ENCODE measurements at regions not wholly inside any gene's neighbourhood (a gene's known extent, or its start where the extent isn't known, plus 50 kb on each side); places are given as distances from the start of the nearest gene placed in this dataset.

DNA sequence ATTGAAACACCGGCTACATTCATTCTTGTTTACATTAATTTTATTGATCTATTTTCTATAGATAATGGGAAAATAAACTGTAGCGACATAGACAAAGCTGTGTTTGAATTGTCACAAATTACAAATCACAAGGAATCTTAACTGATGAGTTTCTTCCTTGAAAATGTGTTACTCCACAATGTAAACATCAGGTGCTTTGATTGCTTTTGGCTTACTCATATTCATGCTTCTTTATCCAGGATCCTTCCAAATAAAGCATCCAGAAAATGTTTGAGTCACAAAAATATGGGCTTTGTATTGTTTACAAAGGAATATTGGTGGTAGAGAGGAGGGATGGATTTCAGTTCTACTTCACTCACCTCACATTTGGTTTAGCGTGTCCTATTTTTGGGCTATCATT, 64.0 kb downstream of the BMP2 start:
- DNase-seq (ENCODE audit: low read depth, low spot score), result no peak

DNA sequence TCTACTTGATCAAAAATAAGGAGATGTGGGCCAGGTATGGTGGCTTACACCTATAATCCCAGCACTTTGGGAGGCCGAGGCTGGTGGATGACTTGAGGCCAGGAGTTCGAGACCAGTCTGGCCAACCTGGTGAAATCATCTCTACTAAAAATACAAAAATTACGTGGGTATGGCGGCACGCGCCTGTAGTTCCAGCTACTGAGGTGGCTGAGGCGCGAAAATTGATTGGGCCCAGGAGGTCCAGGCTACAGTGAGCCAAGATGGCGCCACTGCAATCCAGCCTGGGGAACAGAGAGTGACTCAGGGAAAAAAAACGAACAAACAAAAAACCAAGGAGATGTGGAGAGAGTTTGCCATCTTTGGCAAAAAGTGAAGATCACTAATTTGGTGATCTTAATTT, 65.3 kb downstream of the BMP2 start:
- no peak for DNase-seq (ENCODE audit: low read depth, low spot score)

GRCh38 chr20:6835609-6836008, 68.1 kb downstream of the BMP2 start:
- no peak for DNase-seq (ENCODE audit: low read depth, low spot score)

- DNase-seq (ENCODE audit: low read depth, low spot score), result no peak
These were observed 69.4 kb downstream of the BMP2 start for GRCh38 chr20:6836821-6837374.

- no peak for DNase-seq (ENCODE audit: low read depth, low spot score)
These were observed 70.2 kb downstream of the BMP2 start for GRCh38 chr20:6837730-6838129.

- DNase-seq (ENCODE audit: low read depth, low spot score), result no peak
These were observed 70.8 kb downstream of the BMP2 start for GRCh38 chr20:6838181-6838826.

DNA sequence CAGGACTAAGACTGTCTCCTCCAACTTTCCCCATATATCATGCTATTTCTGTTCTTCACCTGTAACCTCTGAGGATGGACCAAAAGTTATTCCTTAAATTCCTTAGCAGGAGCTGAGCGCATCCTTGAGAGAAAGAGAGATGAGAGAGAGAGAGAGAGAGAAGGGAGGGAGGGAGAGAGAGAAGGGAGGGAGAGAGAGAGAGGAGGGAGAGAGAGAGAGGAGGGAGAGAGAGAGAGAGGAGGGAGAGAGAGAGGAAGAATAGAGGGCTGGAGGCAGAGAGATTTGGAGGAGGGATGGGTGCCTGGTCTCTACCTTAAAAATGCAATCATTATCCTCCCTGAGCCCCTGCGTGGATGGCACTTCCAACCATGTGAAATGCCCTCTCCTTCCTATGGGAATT, 73.6 kb downstream of the BMP2 start:
- DNase-seq (ENCODE audit: low read depth, low spot score), result no peak

GRCh38 chr20:6845141-6845540, 77.7 kb downstream of the BMP2 start:
- no peak for DNase-seq (ENCODE audit: low read depth, low spot score)

DNA sequence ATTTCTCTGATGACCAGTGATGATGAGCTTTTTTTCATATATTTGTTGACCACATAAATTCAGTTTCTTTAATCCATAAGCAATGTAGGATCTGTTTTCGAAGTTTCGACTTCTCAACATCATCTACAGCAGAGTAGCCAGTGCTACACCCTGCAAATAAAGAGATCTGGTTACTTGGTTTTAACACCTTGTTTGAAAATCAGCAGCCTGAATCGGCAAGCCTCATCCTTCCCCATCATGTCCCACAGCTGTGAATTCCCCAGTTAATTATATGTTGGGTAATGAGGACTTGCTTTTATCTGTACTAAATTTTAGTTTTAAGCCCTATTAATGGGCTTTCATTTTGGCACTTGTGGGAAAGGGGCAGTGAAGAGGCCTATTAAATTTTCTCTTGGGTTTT, 80.6 kb downstream of the BMP2 start:
- no peak for DNase-seq (ENCODE audit: low read depth, low spot score)

DNA sequence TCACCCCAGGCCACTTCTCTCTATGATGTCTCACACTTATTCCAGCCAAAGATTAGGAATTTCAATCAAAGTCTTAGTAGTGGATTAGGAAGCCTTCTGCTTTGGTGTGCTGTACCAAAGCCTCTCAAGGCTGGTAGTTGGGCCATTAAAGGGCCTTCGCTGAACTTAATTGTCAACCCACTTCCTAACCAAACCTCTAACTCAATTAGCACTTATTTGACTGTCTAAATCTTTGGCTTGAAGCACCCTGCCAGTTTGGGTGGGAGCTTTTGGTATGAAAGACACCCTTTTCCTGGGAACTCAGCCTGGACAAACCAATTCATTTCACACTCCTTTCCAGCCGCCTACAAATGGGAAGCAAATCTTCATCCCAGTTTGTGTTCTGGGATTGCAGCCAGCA, 81.5 kb downstream of the BMP2 start:
- DNase-seq (ENCODE audit: low read depth, low spot score), result no peak

GRCh38 chr20:6851136-6851535, 83.7 kb downstream of the BMP2 start:
- no peak for DNase-seq (ENCODE audit: low read depth, low spot score)

DNA sequence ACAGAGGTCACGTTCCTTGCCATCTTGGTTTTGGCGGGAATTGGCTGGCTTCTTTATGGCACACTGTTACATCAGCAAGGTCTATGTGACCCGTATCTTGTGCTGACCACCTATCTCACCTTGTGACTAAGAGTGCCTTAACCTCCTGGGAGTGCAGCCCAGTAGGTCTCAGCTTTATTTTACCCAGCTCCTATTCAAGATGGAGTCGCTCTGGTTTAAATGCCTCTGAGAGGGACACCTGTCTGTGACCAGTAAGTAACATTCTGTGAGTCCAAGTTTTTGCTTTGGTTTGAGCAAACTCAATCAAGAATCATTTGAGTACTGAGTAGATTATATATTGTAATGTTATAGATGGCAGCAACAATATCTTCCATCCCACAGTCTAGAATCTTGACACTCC, 85.0 kb downstream of the BMP2 start:
- no peak for DNase-seq (ENCODE audit: low read depth, low spot score)

GRCh38 chr20:6855104-6855503, 87.6 kb downstream of the BMP2 start:
- DNase-seq (ENCODE audit: low read depth, low spot score), result no peak

DNA sequence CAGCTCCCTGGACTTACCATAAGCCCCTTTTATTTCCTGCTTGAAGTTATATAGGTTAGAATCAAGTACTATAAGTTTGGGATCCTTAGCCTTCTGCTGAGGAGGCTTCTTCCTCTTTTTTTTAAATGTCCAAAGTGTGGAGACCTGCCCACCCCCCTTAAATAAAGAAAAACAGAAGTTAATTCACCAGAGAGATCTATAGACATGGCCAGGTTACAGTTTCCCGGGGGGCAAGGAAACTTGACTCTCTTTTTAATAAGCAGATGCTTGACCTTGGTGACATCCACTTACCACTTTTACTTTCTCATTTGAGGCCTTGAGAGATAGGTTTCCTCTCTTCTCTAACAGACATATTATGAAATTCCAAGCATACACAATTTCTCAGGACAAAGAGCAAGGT, 88.3 kb downstream of the BMP2 start:
- no peak for DNase-seq (ENCODE audit: low read depth, low spot score)

DNA sequence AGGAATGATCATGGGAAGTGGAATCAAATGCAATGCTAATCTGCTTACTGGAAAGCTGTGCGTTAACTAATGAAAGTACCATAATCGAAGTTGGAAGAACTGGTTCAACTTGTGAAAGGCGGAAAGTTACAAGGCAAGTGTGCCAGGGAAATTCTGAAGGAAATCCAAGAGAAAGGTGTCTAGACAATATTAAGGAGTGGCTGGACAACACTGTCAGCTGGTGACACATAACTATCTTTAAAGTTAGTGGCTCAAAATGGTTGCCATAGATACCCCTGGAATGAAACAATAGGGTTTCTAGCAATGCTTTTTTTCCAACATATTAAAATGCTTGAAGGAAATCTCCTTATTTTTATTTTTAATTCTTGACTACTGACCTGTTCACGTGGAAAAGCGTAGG, 90.4 kb downstream of the BMP2 start:
- DNase-seq (ENCODE audit: low read depth, low spot score), result no peak

GRCh38 chr20:6863355-6863754, 95.9 kb downstream of the BMP2 start:
- DNase-seq (ENCODE audit: low read depth, low spot score), result no peak

- no peak for DNase-seq (ENCODE audit: low read depth, low spot score)
These were observed 96.3 kb downstream of the BMP2 start for GRCh38 chr20:6863798-6864201.

- no peak for DNase-seq (ENCODE audit: low read depth, low spot score)
These were observed 97.3 kb downstream of the BMP2 start for GRCh38 chr20:6864740-6865139.

GRCh38 chr20:6866741-6867140, 99.3 kb downstream of the BMP2 start:
- no peak for DNase-seq (ENCODE audit: low read depth, low spot score)

DNA sequence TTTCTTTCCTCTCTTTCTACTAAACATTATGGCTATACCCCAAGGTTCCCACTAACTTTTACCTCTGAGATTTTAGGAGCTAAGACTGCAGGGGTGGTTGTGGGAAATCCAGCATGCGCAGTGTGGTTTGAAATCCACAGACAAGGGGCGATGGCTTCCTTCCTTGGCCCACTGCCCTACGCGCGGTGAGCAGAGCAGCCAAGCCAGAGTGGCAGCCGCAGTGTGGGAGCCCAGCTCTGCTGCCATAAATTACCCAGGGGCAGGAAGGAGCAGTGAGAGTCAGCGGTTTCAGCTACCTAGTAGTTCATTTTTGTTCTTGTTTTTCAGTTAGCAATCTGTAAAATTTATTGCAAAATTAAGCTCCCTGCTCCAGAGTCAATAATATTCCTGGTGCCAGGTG, 101.4 kb downstream of the BMP2 start:
- DNase-seq (ENCODE audit: low read depth, low spot score), result no peak

DNA sequence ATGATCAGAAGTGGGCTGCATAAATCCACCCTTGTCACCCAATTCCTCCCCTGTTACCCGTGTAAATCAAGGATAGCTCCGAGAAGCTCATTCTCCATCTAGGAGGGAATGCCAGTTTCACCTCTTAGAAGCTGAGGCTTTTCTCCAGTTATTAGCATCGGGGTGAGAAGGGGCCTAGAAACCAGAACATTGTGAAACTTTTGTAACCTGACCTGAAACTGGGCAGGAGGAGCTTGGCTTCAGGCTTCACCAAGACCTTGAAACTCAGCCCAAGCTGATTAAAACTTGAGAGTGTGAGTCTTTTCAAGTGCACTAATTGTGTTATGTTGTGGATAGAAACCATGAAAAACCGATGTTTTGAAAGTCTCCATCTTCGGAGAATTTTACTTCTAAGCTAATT, 103.1 kb downstream of the BMP2 start:
- DNase-seq (ENCODE audit: low read depth, low spot score), result no peak

DNA sequence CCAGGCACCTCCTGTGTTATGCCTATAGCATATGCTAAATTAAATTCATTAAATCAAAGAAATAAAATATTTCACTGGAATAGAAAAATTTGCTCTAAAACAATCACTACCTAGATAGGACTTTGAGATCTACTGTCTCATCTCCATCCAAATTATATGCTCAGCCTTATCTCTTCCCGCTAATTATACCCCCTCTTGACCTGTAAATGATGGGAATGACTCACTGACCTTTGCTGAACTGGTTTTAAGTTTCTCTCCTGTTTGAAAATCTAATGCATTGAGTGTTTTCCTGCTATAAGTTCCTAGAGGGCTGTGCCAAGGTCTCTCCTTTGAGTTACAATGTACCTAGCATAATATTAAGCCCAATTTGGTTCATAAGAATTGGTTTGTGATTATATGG, 110.1 kb downstream of the BMP2 start:
- DNase-seq (ENCODE audit: low read depth, low spot score), result no peak

DNA sequence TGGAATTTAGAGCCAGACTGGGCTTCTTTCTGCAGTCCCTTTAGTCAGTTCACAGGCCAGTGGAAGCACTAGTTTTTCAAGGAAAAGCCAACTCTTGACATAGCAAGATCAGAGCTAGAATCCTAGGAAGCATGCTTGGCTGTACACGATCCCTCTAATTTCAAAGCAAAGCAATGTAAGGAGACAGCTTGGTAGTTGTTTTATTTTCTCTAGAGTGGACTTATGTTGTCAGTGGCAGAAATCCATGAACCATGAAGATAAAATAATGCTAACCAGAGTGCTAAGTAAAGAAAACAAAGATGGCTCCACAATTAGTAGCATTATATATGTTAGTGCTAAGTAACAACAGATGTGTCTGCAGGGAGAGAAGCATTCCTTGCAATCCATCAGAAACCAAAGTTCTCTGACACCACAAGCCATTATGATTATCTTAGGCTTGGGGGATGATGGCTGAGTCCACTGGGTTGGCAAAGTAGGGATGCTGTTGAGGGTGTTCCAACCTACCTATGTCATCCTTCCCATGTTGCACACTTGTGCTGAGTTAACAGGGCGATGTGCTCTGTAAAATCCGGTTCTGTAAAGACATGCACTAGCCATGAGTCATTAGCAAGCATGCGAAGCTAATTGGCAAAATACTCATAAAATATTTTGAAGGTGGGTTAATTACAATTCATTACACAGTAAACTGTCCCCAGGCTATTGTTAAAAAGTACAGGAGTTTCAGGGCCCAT, 115.2 kb downstream of the BMP2 start:
- no peak for DNase-seq (ENCODE audit: low read depth, low spot score)

Measured in smooth muscle cell of the brain vasculature (primary cell).